K562 (cell line): ENCODE measurements at regions not wholly inside any gene's neighbourhood (a gene's known extent, or its start where the extent isn't known, plus 50 kb on each side); places are given as distances from the start of the nearest gene placed in this dataset.

Experiments used
- ATAC-seq: fragments of 200-7000 bp; cut with Tn5 transposase; 3 replicates; pipeline ENCODE4 v1.9.1; 2020; ENCODE audit warnings: moderate library complexity
- BruUV-seq: library from RNA; stranded (reverse); fragments of 400-500 nt; replicated peaks from 2 replicates; lab custom pipeline; 2021; lab: Mats Ljungman, UMichigan
- CTCF ChIA-PET: fragments of 300-600 bp; formaldehyde crosslinking; extraction: SDS; loops from one replicate; lab custom pipeline; 2021; ENCODE audit warnings: low intra/inter-chr PET ratio; lab: Yijun Ruan, JAX
- POLR2A ChIA-PET: fragments of 300-600, 350-650 bp; sonication (Branson Sonifier 250); formaldehyde crosslinking; extraction: SDS; loops from one replicate; lab custom pipeline; 2021; ENCODE audit warnings: antibody characterized with exemption, inconsistent platforms; lab: Yijun Ruan, JAX
- DNase-seq, 4 experiments: peaks; one replicate each; pipeline versions ENCODE4 v3.0.0 to v3.0.0-alpha.2; 2011 to 2018; ENCODE audit warnings: low spot score in 3 of 4, mixed read lengths in 3 of 4; ENCODE audit errors: extremely low read depth in 1 of 4
- FAIRE-seq: peaks from 2 replicates; lab custom pipeline; 2011; peaks lifted over from hg19 to GRCh38; lab: Jason Lieb, UNC
- H2AFZ ChIP-seq: 2 replicates; pipeline ENCODE4 v1.6.0; 2011; ENCODE audit warnings: low read depth, low read length, control low read depth, inconsistent platforms
- H3K27ac ChIP-seq: fragments of 200-600 bp; 3 replicates; pipeline ENCODE4 v1.8.0; 2011; ENCODE audit warnings: low read depth, mild to moderate bottlenecking, control low read depth, inconsistent platforms, low read length, moderate library complexity, mixed read lengths; ENCODE audit errors: extremely low read depth
- H3K27me3 ChIP-seq, 2 experiments: fragments of 300-600 bp in 1 of 2; 2 replicates in 1 of 2; 3 replicates in 1 of 2; pipeline versions ENCODE4 v1.6.0 to v1.8.0; 2011; ENCODE audit warnings: inconsistent platforms in 2 of 2, low read length in 2 of 2, mild to moderate bottlenecking in 1 of 2, mixed read lengths in 1 of 2, moderate library complexity in 1 of 2; ENCODE audit not compliant: control insufficient read depth in 2 of 2, insufficient read depth in 2 of 2
- H3K36me3 ChIP-seq: fragments of 300-600 bp; 3 replicates; pipeline ENCODE4 v1.8.0; 2011; ENCODE audit warnings: mild to moderate bottlenecking, low read length, inconsistent platforms; ENCODE audit not compliant: control insufficient read depth, insufficient read depth
- H3K4me1 ChIP-seq, 2 experiments: fragments of 200-600 bp in 1 of 2; replicated peaks in 1 of 2; 2 replicates in 1 of 2; 3 replicates in 1 of 2; pipeline versions ENCODE4 v1.5.1 to v1.8.0; 2011; ENCODE audit warnings: inconsistent platforms in 2 of 2, low read length in 2 of 2, mild to moderate bottlenecking in 1 of 2, mixed read lengths in 1 of 2, moderate library complexity in 1 of 2; ENCODE audit not compliant: control insufficient read depth in 2 of 2, insufficient read depth in 2 of 2
- H3K4me2 ChIP-seq: 2 replicates; pipeline ENCODE4 v1.6.1; 2011; ENCODE audit warnings: low read length, control low read depth, inconsistent platforms, mixed read lengths; ENCODE audit not compliant: insufficient read depth
- H3K4me3 ChIP-seq: fragments of 200-600 bp; sonication (generic), shearing (Covaris generic); 2 replicates; pipeline ENCODE4 v1.5.1; 2016; ENCODE audit warnings: control low read depth, inconsistent platforms
- H3K79me2 ChIP-seq: fragments of 200-600 bp; 3 replicates; pipeline ENCODE4 v1.8.0; 2011; ENCODE audit warnings: low read length, inconsistent platforms; ENCODE audit not compliant: control insufficient read depth, insufficient read depth
- H3K9ac ChIP-seq, 2 experiments: 2 replicates each; pipeline versions ENCODE4 v1.6.0 to v1.6.1; 2011; ENCODE audit warnings: low read depth in 2 of 2, low read length in 2 of 2, control low read depth in 1 of 2, inconsistent platforms in 1 of 2, mild to moderate bottlenecking in 1 of 2, mixed read lengths in 1 of 2; ENCODE audit not compliant: insufficient read depth in 1 of 2
- H3K9me1 ChIP-seq: one replicate; pipeline ENCODE4 v1.6.0; 2011; ENCODE audit warnings: inconsistent platforms, mild to moderate bottlenecking, low read length, moderate library complexity; ENCODE audit not compliant: control insufficient read depth, insufficient read depth
- H3K9me3 ChIP-seq: replicated peaks from 2 replicates; pipeline ENCODE4 v1.5.1; 2011; ENCODE audit warnings: low read depth, low read length, inconsistent platforms; ENCODE audit not compliant: control insufficient read depth, insufficient read depth
- H4K20me1 ChIP-seq: replicated peaks from 2 replicates; pipeline ENCODE4 v1.6.1; 2011; ENCODE audit warnings: low read length, inconsistent platforms, mixed read lengths; ENCODE audit not compliant: control insufficient read depth, insufficient read depth
- COPS2 ChIP-seq: fragments of 450-650 bp; conservative IDR thresholded peaks from 2 replicates; pipeline ENCODE4 v1.6.1; 2016; ENCODE audit warnings: mild to moderate bottlenecking, moderate library complexity
- CTBP1 ChIP-seq: fragments of 450-650 bp; IDR thresholded peaks from 2 replicates; pipeline ENCODE4 v1.6.1; 2016; ENCODE audit warnings: borderline replicate concordance
- DMBX1 ChIP-seq: fragments of 250-450 bp; sonication (Bioruptor Pico); IDR thresholded peaks from 2 replicates; pipeline ENCODE4 v1.8.0; 2022; ENCODE audit warnings: inconsistent platforms, mild to moderate bottlenecking, moderate library complexity, borderline replicate concordance
- ELF2 ChIP-seq: fragments of 250-450 bp; sonication (Bioruptor Pico); IDR thresholded peaks from 2 replicates; pipeline ENCODE4 v1.5.0; 2021; ENCODE audit warnings: mild to moderate bottlenecking
- RAD21 ChIP-seq, 2 experiments: fragments of 250-450 bp in 1 of 2; fragments of 450-650 bp in 1 of 2; sonication (Bioruptor Pico) in 1 of 2; formaldehyde crosslinking in 1 of 2; IDR thresholded peaks in 1 of 2; conservative IDR thresholded peaks in 1 of 2; 2 replicates each; pipeline versions ENCODE4 v1.4.0 to v1.8.0; 2020 to 2022; ENCODE audit warnings: mild to moderate bottlenecking in 2 of 2, moderate library complexity in 1 of 2
- VEZF1 ChIP-seq: fragments of 200-800 bp; sonication (Bioruptor generic); IDR thresholded peaks from 2 replicates; pipeline ENCODE4 v1.6.1; 2017; ENCODE audit warnings: missing genetic modification characterization, missing compliant biosample characterization
- ZNF24 ChIP-seq: fragments of 450-650 bp; IDR thresholded peaks from 2 replicates; pipeline ENCODE4 v1.6.1; 2016
- ZNF384 ChIP-seq: IDR thresholded peaks from 2 replicates; pipeline ENCODE4 v1.6.1; 2012; ENCODE audit warnings: low read depth, low read length, improper control_type of control experiment
- ZNF655 ChIP-seq: fragments of 250-450 bp; sonication (Bioruptor Pico); IDR thresholded peaks from 2 replicates; pipeline ENCODE4 v1.5.0; 2021
- WGBS: fragments of 100-300 bp; shearing (Covaris generic); methylation state at CpG from one replicate; pipeline ENCODE4 v1.1.6; 2016; ENCODE audit warnings: low coverage, mixed read lengths; ENCODE audit not compliant: insufficient coverage; ENCODE audit errors: missing lambda C conversion rate; 5-methylcytosine and 5-hydroxymethylcytosine counted together
- in situ Hi-C: fragments of 300-500 bp; cut with MboI; formaldehyde crosslinking; loops from 4 replicates; pipeline ENCODE4 v1.15.0; 2018; ENCODE audit warnings: inconsistent platforms, mixed read lengths
- intact Hi-C: fragments of 100-400 bp; cut with micrococcal nuclease; formaldehyde crosslinking; loops from 2 replicates; pipeline ENCODE4 v1.14.2; 2022

- TF ChIP-seq ZNF655 (CRISPR knock-in tag), result no peak
- no peak for TF ChIP-seq ZNF384
- no peak for TF ChIP-seq DMBX1 (CRISPR knock-in tag)
These were observed 237.9 kb downstream of the NSG2 start (continued) for GRCh38 chr5:174283211-174284005.

- in situ Hi-C loops, result no loop called here
- H3K27me3 ChIP-seq, result peaks cover 0 to 7% of the 10 kb centered on the region in 2 experiments; a peak in 2 of 5 replicates
These were observed 239.4 kb downstream of the NSG2 start for GRCh38 chr5:174284873-174285272.

More at GRCh38 chr5:174284873-174285272, 239.4 kb downstream of the NSG2 start:
- Histone ChIP-seq H3K27ac (no peak overlapping the region), H3K4me1 (no peaks in the 10 kb centered on the region), H3K36me3 (no peaks in the 10 kb centered on the region), H3K4me3 (no peak overlapping the region), H3K9me1 (no peaks in the 10 kb centered on the region), H4K20me1 (0 out of 2 replicates have a peak, but pooled peaks cover 4% of the 10 kb centered on the region), H3K4me2 (no peak overlapping the region), H3K79me2 (no peaks in the 10 kb centered on the region), H3K9me3 (no peaks in the 10 kb centered on the region), H3K9ac (no peak overlapping the region), H2AFZ (no peak overlapping the region)
- intact Hi-C loops, result no loop called here
- WGBS, result 2% methylated on average over 5 of the region's 5 CpGs
- BruUV-seq, result no TSS peak
- no peak for TF ChIP-seq VEZF1 (CRISPR knock-in tag)
- TF ChIP-seq COPS2, result no peak
- no peak for TF ChIP-seq ELF2 (CRISPR knock-in tag)
- no peak for TF ChIP-seq RAD21 (CRISPR knock-in tag; conservative IDR thresholded peaks at IDR 0.05 in 1 of 2, IDR thresholded peaks at IDR 0.05 in 1 of 2)
- no peak for TF ChIP-seq CTBP1
- no peak for TF ChIP-seq ZNF24
- ATAC-seq (no peak), FAIRE-seq (no peak), DNase-seq (no peak)
- ChIA-PET CTCF (no interaction called here), POLR2A (interaction anchor here (0.6 kb wide), 1 partner anchor 391 kb away, joined by 3 read pairs; no protein-coding TSS in a partner anchor)
